ENCODE measurements at regions not wholly inside any gene's neighbourhood (a gene's known extent, or its start where the extent isn't known, plus 50 kb on each side); places are given as distances from the start of the nearest gene placed in this dataset.

DNA sequence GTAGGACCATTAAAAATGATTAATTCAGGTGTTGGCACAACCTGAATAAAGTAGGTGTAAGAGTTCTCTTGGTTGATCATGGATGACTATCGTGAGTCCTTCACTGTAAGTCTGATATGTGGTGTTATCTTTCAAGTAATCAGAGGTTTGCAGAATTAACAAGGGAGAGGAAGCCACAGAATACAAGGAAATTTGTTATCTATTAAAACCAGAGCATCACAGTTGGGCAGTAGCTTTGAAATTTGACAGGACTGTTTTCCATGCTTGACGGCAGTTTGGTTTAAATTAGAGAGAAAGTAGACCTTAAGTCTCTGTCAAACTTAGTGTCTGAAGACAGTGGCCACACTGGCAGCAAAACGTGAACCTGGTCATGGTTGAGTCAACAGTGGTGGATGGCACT is 139.5 kb upstream of the KCNK2 start:
- TF ChIP-seq, protein P1, sequence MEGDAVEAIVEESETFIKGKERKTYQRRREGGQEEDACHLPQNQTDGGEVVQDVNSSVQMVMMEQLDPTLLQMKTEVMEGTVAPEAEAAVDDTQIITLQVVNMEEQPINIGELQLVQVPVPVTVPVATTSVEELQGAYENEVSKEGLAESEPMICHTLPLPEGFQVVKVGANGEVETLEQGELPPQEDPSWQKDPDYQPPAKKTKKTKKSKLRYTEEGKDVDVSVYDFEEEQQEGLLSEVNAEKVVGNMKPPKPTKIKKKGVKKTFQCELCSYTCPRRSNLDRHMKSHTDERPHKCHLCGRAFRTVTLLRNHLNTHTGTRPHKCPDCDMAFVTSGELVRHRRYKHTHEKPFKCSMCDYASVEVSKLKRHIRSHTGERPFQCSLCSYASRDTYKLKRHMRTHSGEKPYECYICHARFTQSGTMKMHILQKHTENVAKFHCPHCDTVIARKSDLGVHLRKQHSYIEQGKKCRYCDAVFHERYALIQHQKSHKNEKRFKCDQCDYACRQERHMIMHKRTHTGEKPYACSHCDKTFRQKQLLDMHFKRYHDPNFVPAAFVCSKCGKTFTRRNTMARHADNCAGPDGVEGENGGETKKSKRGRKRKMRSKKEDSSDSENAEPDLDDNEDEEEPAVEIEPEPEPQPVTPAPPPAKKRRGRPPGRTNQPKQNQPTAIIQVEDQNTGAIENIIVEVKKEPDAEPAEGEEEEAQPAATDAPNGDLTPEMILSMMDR (IDR thresholded peaks at IDR 0.05) = no peak
- no peak for TF ChIP-seq POLR2A (IDR thresholded peaks at IDR 0.05)
